GM12878 (cell line): ENCODE measurements at regions not wholly inside any gene's neighbourhood (a gene's known extent, or its start where the extent isn't known, plus 50 kb on each side); places are given as distances from the start of the nearest gene placed in this dataset.

Experiments used
- ATF3 ChIP-seq: IDR thresholded peaks from 2 replicates; pipeline ENCODE4 v1.6.1; 2011; ENCODE audit warnings: low read depth, mild to moderate bottlenecking, low read length, moderate library complexity, borderline replicate concordance; ENCODE audit errors: extremely low read depth
- CTCF ChIP-seq, 3 experiments: IDR thresholded peaks in 2 of 3; conservative IDR thresholded peaks in 1 of 3; 2 replicates each; pipeline ENCODE4 v1.5.1; 2011; ENCODE audit warnings: low read depth in 3 of 3, low read length in 3 of 3, mild to moderate bottlenecking in 3 of 3, control low read depth in 2 of 3, moderate library complexity in 2 of 3, inconsistent platforms in 1 of 3, mixed read lengths in 1 of 3; ENCODE audit not compliant: control insufficient read depth in 2 of 3, insufficient read depth in 1 of 3; ENCODE audit errors: extremely low read depth in 1 of 3

GRCh38 chr19:31961191-31961590 lies 384.2 kb upstream of the ZNF507 start:
- TF ChIP-seq CTCF (IDR thresholded peaks at IDR 0.05 in 2 of 3, conservative IDR thresholded peaks at IDR 0.05 in 1 of 3; ENCODE audit: control insufficient read depth in 2 of 3, extremely low read depth in 1 of 3, insufficient read depth in 1 of 3, low read depth in 3 of 3, low read length in 3 of 3) (no peak), ATF3 (no peak)
